MM.1S (cell line): ENCODE measurements at regions not wholly inside any gene's neighbourhood (a gene's known extent, or its start where the extent isn't known, plus 50 kb on each side); places are given as distances from the start of the nearest gene placed in this dataset.

Experiments
- DNase-seq: peaks from one replicate; pipeline ENCODE4 v3.0.0-alpha.2; 2015
- H2AFZ ChIP-seq: fragments of 300-600 bp; sonication (generic); 2 replicates; pipeline ENCODE4 v1.6.0; 2016; ENCODE audit warnings: antibody characterized with exemption, low read length
- H3F3A ChIP-seq: fragments of 300-600 bp; sonication (generic); 2 replicates; pipeline ENCODE4 v1.6.1; 2016; ENCODE audit warnings: mild to moderate bottlenecking, antibody characterized with exemption, low read length, moderate library complexity, mixed read lengths; ENCODE audit not compliant: insufficient read depth
- H3K27ac ChIP-seq: fragments of 300-600 bp; sonication (generic); 2 replicates; pipeline ENCODE4 v1.5.1; 2016; ENCODE audit warnings: mild to moderate bottlenecking, low read length
- H3K27me3 ChIP-seq: fragments of 300-600 bp; sonication (generic); replicated peaks from 2 replicates; pipeline ENCODE4 v1.6.0; 2016; ENCODE audit warnings: low read length; ENCODE audit not compliant: insufficient read depth
- H3K36me3 ChIP-seq: fragments of 300-600 bp; sonication (generic); replicated peaks from 2 replicates; pipeline ENCODE4 v1.6.1; 2016; ENCODE audit warnings: mild to moderate bottlenecking, low read length, mixed read lengths; ENCODE audit not compliant: insufficient read depth
- H3K4me1 ChIP-seq: fragments of 300-600 bp; sonication (generic); 2 replicates; pipeline ENCODE4 v1.6.1; 2016; ENCODE audit warnings: low read length, mixed read lengths
- H3K4me2 ChIP-seq: fragments of 300-600 bp; sonication (generic); 2 replicates; pipeline ENCODE4 v1.6.0; 2016; ENCODE audit warnings: low read depth, low read length
- H3K4me3 ChIP-seq: fragments of 300-600 bp; sonication (generic); 2 replicates; pipeline ENCODE4 v1.5.1; 2016; ENCODE audit warnings: low read length, mixed read lengths
- H3K79me2 ChIP-seq: fragments of 300-600 bp; sonication (generic); 2 replicates; pipeline ENCODE4 v1.6.1; 2016; ENCODE audit warnings: mixed run types, low read length, mixed read lengths
- H3K9ac ChIP-seq: fragments of 300-600 bp; sonication (generic); 2 replicates; pipeline ENCODE4 v1.6.1; 2016; ENCODE audit warnings: low read length, mixed read lengths
- H3K9me2 ChIP-seq: fragments of 300-600 bp; sonication (generic); replicated peaks from 2 replicates; pipeline ENCODE4 v1.6.1; 2016; ENCODE audit warnings: mild to moderate bottlenecking, low read length, mixed read lengths; ENCODE audit not compliant: insufficient read depth
- H3K9me3 ChIP-seq: fragments of 300-600 bp; sonication (generic); replicated peaks from 2 replicates; pipeline ENCODE4 v1.6.1; 2016; ENCODE audit warnings: mild to moderate bottlenecking, low read length, mixed read lengths; ENCODE audit not compliant: insufficient read depth
- H4K20me1 ChIP-seq: fragments of 300-600 bp; sonication (generic); 2 replicates; pipeline ENCODE4 v1.6.1; 2016; ENCODE audit warnings: mild to moderate bottlenecking, low read length, moderate library complexity, mixed read lengths; ENCODE audit not compliant: insufficient read depth
- CTCF ChIP-seq: fragments of 300-600 bp; sonication (generic); IDR thresholded peaks from 2 replicates; pipeline ENCODE4 v1.5.1; 2016; ENCODE audit warnings: antibody characterized with exemption, low read length, mixed read lengths
- EZH2 ChIP-seq: fragments of 300-600 bp; sonication (generic); optimal IDR thresholded peaks from 2 replicates; pipeline ENCODE3; 2017; ENCODE audit warnings: low read depth, mild to moderate bottlenecking, antibody characterized with exemption, low read length, mixed read lengths
- EZH2phosphoT487 ChIP-seq: fragments of 300-600 bp; sonication (generic); IDR thresholded peaks from 2 replicates; pipeline ENCODE4 v1.6.1; 2018; ENCODE audit warnings: antibody characterized with exemption, low read length

GRCh38 chr9:91494751-91495150 lies 71.1 kb upstream of the NFIL3 start:
- DNase-seq = no peak
- no peaks in the 10 kb centered on the region for H3K9me2 ChIP-seq
- no peak overlapping the region for H3K27ac ChIP-seq
- H2AFZ ChIP-seq = no peak overlapping the region
- H3K4me3 ChIP-seq = no peak overlapping the region
- H3K4me1 ChIP-seq = no peaks in the 10 kb centered on the region
- H3K4me2 ChIP-seq = no peak overlapping the region
- no peaks in the 10 kb centered on the region for H4K20me1 ChIP-seq
- TF ChIP-seq EZH2 (no peak), CTCF (no peak), EZH2phosphoT487 (no peak)
- no peaks in the 10 kb centered on the region for H3K9me3 ChIP-seq
- H3K79me2 ChIP-seq = no peaks in the 10 kb centered on the region
- no peaks in the 10 kb centered on the region for H3F3A ChIP-seq
- no peaks in the 10 kb centered on the region for H3K36me3 ChIP-seq
- no peak overlapping the region for H3K9ac ChIP-seq
- no peaks in the 10 kb centered on the region for H3K27me3 ChIP-seq

GRCh38 chr9:91492237-91492636 lies 68.6 kb upstream of the NFIL3 start:
- no peak for TF ChIP-seq EZH2
- no peak for TF ChIP-seq EZH2phosphoT487
- TF ChIP-seq CTCF = no peak
- H3K79me2 ChIP-seq = no peaks in the 10 kb centered on the region

GRCh38 chr9:91491624-91492023 lies 68.0 kb upstream of the NFIL3 start:
- no peaks in the 10 kb centered on the region for H3K4me1 ChIP-seq
- H2AFZ ChIP-seq = no peak overlapping the region
- no peaks in the 10 kb centered on the region for H3K9me2 ChIP-seq
- H3K27ac ChIP-seq = no peak overlapping the region
- H3K27me3 ChIP-seq = no peaks in the 10 kb centered on the region
- no peak overlapping the region for H3K4me3 ChIP-seq
- DNase-seq = no peak
- no peaks in the 10 kb centered on the region for H4K20me1 ChIP-seq
- no peaks in the 10 kb centered on the region for H3K79me2 ChIP-seq
- H3F3A ChIP-seq = no peaks in the 10 kb centered on the region
- H3K36me3 ChIP-seq = no peaks in the 10 kb centered on the region
- no peak overlapping the region for H3K9ac ChIP-seq
- no peak overlapping the region for H3K4me2 ChIP-seq
- H3K9me3 ChIP-seq = no peaks in the 10 kb centered on the region
- TF ChIP-seq EZH2 = no peak
- no peak for TF ChIP-seq EZH2phosphoT487
- TF ChIP-seq CTCF = no peak

More at GRCh38 chr9:91492237-91492636, 68.6 kb upstream of the NFIL3 start:
- no peaks in the 10 kb centered on the region for H3K27me3 ChIP-seq
- H4K20me1 ChIP-seq = no peaks in the 10 kb centered on the region
- no peak overlapping the region for H3K4me2 ChIP-seq
- DNase-seq = no peak
- H3K9ac ChIP-seq = no peak overlapping the region
- H3K4me3 ChIP-seq = no peak overlapping the region
- no peaks in the 10 kb centered on the region for H3K4me1 ChIP-seq
- H2AFZ ChIP-seq = no peak overlapping the region
- H3K36me3 ChIP-seq = no peaks in the 10 kb centered on the region
- H3F3A ChIP-seq = no peaks in the 10 kb centered on the region
- H3K27ac ChIP-seq = no peak overlapping the region
- H3K9me2 ChIP-seq = no peaks in the 10 kb centered on the region
- no peaks in the 10 kb centered on the region for H3K9me3 ChIP-seq
